HEK293 (cell line): ENCODE measurements at regions not wholly inside any gene's neighbourhood (a gene's known extent, or its start where the extent isn't known, plus 50 kb on each side); places are given as distances from the start of the nearest gene placed in this dataset.

Experiments used
- CTCF ChIA-PET: fragments of 350-600 bp; formaldehyde crosslinking; extraction: SDS; loops from one replicate; lab custom pipeline; 2021; ENCODE audit warnings: antibody characterized with exemption; lab: Yijun Ruan, JAX
- POLR2A ChIA-PET: fragments of 300-600 bp; formaldehyde crosslinking; extraction: SDS; loops from one replicate; lab custom pipeline; 2020; ENCODE audit warnings: antibody characterized with exemption, inconsistent platforms; lab: Yijun Ruan, JAX
- H3K27ac ChIP-seq: fragments of 200-500 bp; sonication (Bioruptor generic); 2 replicates; pipeline ENCODE4 v1.5.1; 2014; ENCODE audit warnings: low read depth, low read length, control low read depth, inconsistent platforms; ENCODE audit errors: extremely low read depth
- H3K36me3 ChIP-seq, 2 experiments: fragments of 200-500 bp in 1 of 2; sonication (Bioruptor generic) in 1 of 2; 1 replicate in 1 of 2; 2 replicates in 1 of 2; pipeline ENCODE4 v1.5.1; 2014 to 2017; ENCODE audit warnings: inconsistent platforms in 2 of 2, low read length in 2 of 2; ENCODE audit not compliant: control insufficient read depth in 2 of 2, insufficient read depth in 1 of 2
- H3K4me1 ChIP-seq: fragments of 200-500 bp; sonication (Bioruptor generic); 2 replicates; pipeline ENCODE4 v1.5.1; 2014; ENCODE audit warnings: mild to moderate bottlenecking, low read length, inconsistent platforms; ENCODE audit not compliant: control insufficient read depth, insufficient read depth
- H3K4me3 ChIP-seq: 2 replicates; pipeline ENCODE4 v1.5.1; 2011; ENCODE audit warnings: low read depth, mild to moderate bottlenecking, control low read depth, low read length, moderate library complexity
- H3K9me3 ChIP-seq: fragments of 200-500 bp; sonication (Bioruptor generic); 2 replicates; pipeline ENCODE4 v1.5.1; 2014; ENCODE audit warnings: low read depth, low read length, inconsistent platforms; ENCODE audit not compliant: control insufficient read depth, insufficient read depth
- GFI1B ChIP-seq: fragments of 450-650 bp; formaldehyde crosslinking; IDR thresholded peaks from 2 replicates; pipeline ENCODE4 v1.5.1; 2016; ENCODE audit warnings: missing biosample characterization, missing genetic modification characterization
- IKZF3 ChIP-seq: fragments of 450-650 bp; IDR thresholded peaks from 2 replicates; pipeline ENCODE4 v1.5.0; 2018; ENCODE audit warnings: missing biosample characterization, mild to moderate bottlenecking, missing genetic modification characterization, moderate library complexity
- KLF1 ChIP-seq: fragments of 450-650 bp; formaldehyde crosslinking; IDR thresholded peaks from 2 replicates; pipeline ENCODE4 v1.5.1; 2016; ENCODE audit warnings: missing biosample characterization, missing genetic modification characterization
- TRIM28 ChIP-seq: IDR thresholded peaks from 2 replicates; pipeline ENCODE4 v1.6.1; 2011; ENCODE audit warnings: low read length, control low read depth, borderline replicate concordance
- WT1 ChIP-seq: fragments of 450-650 bp; formaldehyde crosslinking; IDR thresholded peaks from 2 replicates; pipeline ENCODE4 v1.5.1; 2016; ENCODE audit warnings: missing biosample characterization, missing genetic modification characterization
- ZBTB7A ChIP-seq: fragments of 450-650 bp; formaldehyde crosslinking; IDR thresholded peaks from 2 replicates; pipeline ENCODE4 v1.5.1; 2016; ENCODE audit warnings: low read depth, missing biosample characterization, missing genetic modification characterization
- ZEB2 ChIP-seq: fragments of 450-650 bp; formaldehyde crosslinking; IDR thresholded peaks from 2 replicates; pipeline ENCODE4 v1.5.1; 2016; ENCODE audit warnings: missing biosample characterization, missing genetic modification characterization
- ZIC2 ChIP-seq: fragments of 450-650 bp; formaldehyde crosslinking; IDR thresholded peaks from 2 replicates; pipeline ENCODE4 v1.5.1; 2016; ENCODE audit warnings: missing biosample characterization, missing genetic modification characterization
- ZNF146 ChIP-seq: fragments of 450-650 bp; formaldehyde crosslinking; IDR thresholded peaks from 2 replicates; pipeline ENCODE4 v1.5.1; 2016; ENCODE audit warnings: missing biosample characterization, missing genetic modification characterization
- ZNF175 ChIP-seq: fragments of 450-650 bp; formaldehyde crosslinking; IDR thresholded peaks from 2 replicates; pipeline ENCODE4 v1.5.1; 2016; ENCODE audit warnings: missing biosample characterization, missing genetic modification characterization
- ZNF184 ChIP-seq: fragments of 450-650 bp; IDR thresholded peaks from 2 replicates; pipeline ENCODE4 v1.5.1; 2018; ENCODE audit warnings: missing biosample characterization, mild to moderate bottlenecking, missing genetic modification characterization
- ZNF24 ChIP-seq: fragments of 450-650 bp; formaldehyde crosslinking; IDR thresholded peaks from 2 replicates; pipeline ENCODE4 v1.5.1; 2016; ENCODE audit warnings: missing biosample characterization, missing genetic modification characterization
- ZNF311 ChIP-seq: fragments of 450-650 bp; formaldehyde crosslinking; IDR thresholded peaks from 2 replicates; pipeline ENCODE4 v1.5.1; 2017; ENCODE audit warnings: missing biosample characterization, missing genetic modification characterization, borderline replicate concordance
- ZNF473 ChIP-seq: fragments of 450-650 bp; formaldehyde crosslinking; IDR thresholded peaks from 2 replicates; pipeline ENCODE4 v1.5.1; 2017; ENCODE audit warnings: missing biosample characterization, missing genetic modification characterization
- ZNF548 ChIP-seq: fragments of 450-650 bp; formaldehyde crosslinking; IDR thresholded peaks from 2 replicates; pipeline ENCODE4 v1.5.1; 2016; ENCODE audit warnings: missing biosample characterization, missing genetic modification characterization
- ZNF560 ChIP-seq: fragments of 450-650 bp; formaldehyde crosslinking; IDR thresholded peaks from 2 replicates; pipeline ENCODE4 v1.5.1; 2017; ENCODE audit warnings: missing biosample characterization, missing genetic modification characterization, borderline replicate concordance
- ZNF571 ChIP-seq: fragments of 450-650 bp; formaldehyde crosslinking; IDR thresholded peaks from 2 replicates; pipeline ENCODE4 v1.5.0; 2017; ENCODE audit warnings: missing biosample characterization, missing genetic modification characterization
- ZNF658 ChIP-seq: fragments of 450-650 bp; formaldehyde crosslinking; IDR thresholded peaks from 2 replicates; pipeline ENCODE4; 2016; ENCODE audit warnings: missing biosample characterization, missing genetic modification characterization
- ZNF76 ChIP-seq: fragments of 450-650 bp; formaldehyde crosslinking; IDR thresholded peaks from 2 replicates; pipeline ENCODE4; 2016; ENCODE audit warnings: low read depth, missing biosample characterization, missing genetic modification characterization, borderline replicate concordance
- ZNF792 ChIP-seq: fragments of 450-650 bp; formaldehyde crosslinking; IDR thresholded peaks from 2 replicates; pipeline ENCODE4 v1.5.1; 2016; ENCODE audit warnings: missing biosample characterization, missing genetic modification characterization
- TF ChIP-seq, protein P1 (sequence below): fragments of 450-650 bp; formaldehyde crosslinking; IDR thresholded peaks from 2 replicates; pipeline ENCODE4 v1.5.1; 2016; ENCODE audit warnings: missing biosample characterization, missing genetic modification characterization
- TF ChIP-seq, protein P2 (sequence below): fragments of 450-650 bp; formaldehyde crosslinking; IDR thresholded peaks from 2 replicates; pipeline ENCODE4 v1.5.1; 2017; ENCODE audit warnings: missing biosample characterization, missing genetic modification characterization
- TF ChIP-seq, protein P3 (sequence below): fragments of 450-650 bp; formaldehyde crosslinking; IDR thresholded peaks from 2 replicates; pipeline ENCODE4 v1.5.1; 2016; ENCODE audit warnings: missing biosample characterization, missing genetic modification characterization
- TF ChIP-seq, protein P4 (sequence below): fragments of 450-650 bp; formaldehyde crosslinking; IDR thresholded peaks from 2 replicates; pipeline ENCODE4 v1.5.1; 2016; ENCODE audit warnings: missing biosample characterization, missing genetic modification characterization
- TF ChIP-seq, protein P5 (sequence below): fragments of 450-650 bp; formaldehyde crosslinking; IDR thresholded peaks from 2 replicates; pipeline ENCODE4 v1.5.1; 2016; ENCODE audit warnings: missing biosample characterization, missing genetic modification characterization, low read depth
- TF ChIP-seq, protein P6 (sequence below): fragments of 450-650 bp; formaldehyde crosslinking; IDR thresholded peaks from 2 replicates; pipeline ENCODE4 v1.5.1; 2016; ENCODE audit warnings: missing biosample characterization, missing genetic modification characterization, borderline replicate concordance

DNA sequence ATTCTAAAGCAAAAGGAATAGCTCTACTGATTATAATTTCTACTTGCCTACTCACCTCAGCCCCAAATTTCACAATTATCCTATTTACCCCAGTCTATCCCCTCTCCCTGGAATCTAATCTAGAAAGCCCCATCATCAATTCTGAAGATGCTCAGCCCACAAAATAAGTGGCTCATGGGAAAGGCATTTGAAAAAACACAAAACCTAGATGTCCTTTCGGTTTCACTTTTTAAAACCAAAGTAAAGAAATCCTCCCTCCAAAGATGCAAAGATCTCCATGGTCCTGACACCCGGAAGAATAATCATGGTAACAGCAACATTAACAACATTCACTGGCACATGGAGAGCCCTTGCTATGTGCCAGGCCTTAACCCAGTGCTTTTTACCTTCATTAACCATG, 224.8 kb downstream of the FGFR2 start:
- Histone ChIP-seq H3K36me3 (no peaks in the 10 kb centered on the region), H3K4me3 (no peak overlapping the region), H3K9me3 (no peaks in the 10 kb centered on the region), H3K4me1 (no peaks in the 10 kb centered on the region; the same call in 1 of the 2 replicates), H3K27ac (no peak overlapping the region)
- TF ChIP-seq WT1 (no peak), IKZF3 (tag by site-specific recombination) (no peak), ZNF473 (tag by site-specific recombination) (no peak), ZNF560 (no peak), ZNF548 (tag by site-specific recombination) (no peak), ZNF311 (no peak), TRIM28 (no peak), ZNF571 (no peak), ZEB2 (tag by site-specific recombination) (no peak), ZNF24 (no peak), ZIC2 (tag by site-specific recombination) (no peak), ZBTB7A (tag by site-specific recombination) (no peak), ZNF184 (tag by site-specific recombination) (no peak), ZNF146 (tag by site-specific recombination) (no peak)
- TF ChIP-seq, protein P1, sequence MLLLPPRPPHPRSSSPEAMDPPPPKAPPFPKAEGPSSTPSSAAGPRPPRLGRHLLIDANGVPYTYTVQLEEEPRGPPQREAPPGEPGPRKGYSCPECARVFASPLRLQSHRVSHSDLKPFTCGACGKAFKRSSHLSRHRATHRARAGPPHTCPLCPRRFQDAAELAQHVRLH = no peak
- TF ChIP-seq, protein P2, sequence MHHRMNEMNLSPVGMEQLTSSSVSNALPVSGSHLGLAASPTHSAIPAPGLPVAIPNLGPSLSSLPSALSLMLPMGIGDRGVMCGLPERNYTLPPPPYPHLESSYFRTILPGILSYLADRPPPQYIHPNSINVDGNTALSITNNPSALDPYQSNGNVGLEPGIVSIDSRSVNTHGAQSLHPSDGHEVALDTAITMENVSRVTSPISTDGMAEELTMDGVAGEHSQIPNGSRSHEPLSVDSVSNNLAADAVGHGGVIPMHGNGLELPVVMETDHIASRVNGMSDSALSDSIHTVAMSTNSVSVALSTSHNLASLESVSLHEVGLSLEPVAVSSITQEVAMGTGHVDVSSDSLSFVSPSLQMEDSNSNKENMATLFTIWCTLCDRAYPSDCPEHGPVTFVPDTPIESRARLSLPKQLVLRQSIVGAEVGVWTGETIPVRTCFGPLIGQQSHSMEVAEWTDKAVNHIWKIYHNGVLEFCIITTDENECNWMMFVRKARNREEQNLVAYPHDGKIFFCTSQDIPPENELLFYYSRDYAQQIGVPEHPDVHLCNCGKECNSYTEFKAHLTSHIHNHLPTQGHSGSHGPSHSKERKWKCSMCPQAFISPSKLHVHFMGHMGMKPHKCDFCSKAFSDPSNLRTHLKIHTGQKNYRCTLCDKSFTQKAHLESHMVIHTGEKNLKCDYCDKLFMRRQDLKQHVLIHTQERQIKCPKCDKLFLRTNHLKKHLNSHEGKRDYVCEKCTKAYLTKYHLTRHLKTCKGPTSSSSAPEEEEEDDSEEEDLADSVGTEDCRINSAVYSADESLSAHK (tag by site-specific recombination) = no peak
- TF ChIP-seq, protein P3, sequence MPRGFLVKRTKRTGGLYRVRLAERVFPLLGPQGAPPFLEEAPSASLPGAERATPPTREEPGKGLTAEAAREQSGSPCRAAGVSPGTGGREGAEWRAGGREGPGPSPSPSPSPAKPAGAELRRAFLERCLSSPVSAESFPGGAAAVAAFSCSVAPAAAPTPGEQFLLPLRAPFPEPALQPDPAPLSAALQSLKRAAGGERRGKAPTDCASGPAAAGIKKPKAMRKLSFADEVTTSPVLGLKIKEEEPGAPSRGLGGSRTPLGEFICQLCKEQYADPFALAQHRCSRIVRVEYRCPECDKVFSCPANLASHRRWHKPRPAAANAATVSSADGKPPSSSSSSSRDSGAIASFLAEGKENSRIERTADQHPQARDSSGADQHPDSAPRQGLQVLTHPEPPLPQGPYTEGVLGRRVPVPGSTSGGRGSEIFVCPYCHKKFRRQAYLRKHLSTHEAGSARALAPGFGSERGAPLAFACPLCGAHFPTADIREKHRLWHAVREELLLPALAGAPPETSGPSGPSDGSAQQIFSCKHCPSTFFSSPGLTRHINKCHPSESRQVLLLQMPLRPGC (tag by site-specific recombination) = no peak
- ChIA-PET POLR2A (no interaction called here), CTCF (interaction anchor here (0.8 kb wide), 1 partner anchor 425 kb away, joined by 3 read pairs; no protein-coding TSS in a partner anchor)

DNA sequence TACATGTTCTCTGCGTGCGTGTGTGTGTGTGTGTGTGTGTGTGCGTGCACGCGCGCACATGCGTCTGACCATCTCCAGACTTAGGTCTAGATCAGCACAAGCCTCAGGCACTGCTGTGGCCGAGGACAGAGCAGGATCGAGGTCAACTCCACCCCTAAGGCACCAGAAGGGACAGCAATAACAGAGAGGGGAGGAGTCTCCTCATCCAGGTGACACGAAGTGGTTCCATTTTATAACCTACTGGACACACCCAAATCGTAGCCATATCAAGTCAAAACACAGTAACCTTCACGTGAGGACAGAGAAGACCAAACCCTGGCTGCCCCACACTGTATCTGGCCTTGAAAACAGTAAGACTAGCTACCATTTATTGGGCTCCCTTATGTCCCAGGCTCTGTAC, 224.1 kb downstream of the FGFR2 start:
- Histone ChIP-seq H3K27ac (no peak overlapping the region), H3K9me3 (no peaks in the 10 kb centered on the region), H3K36me3 (no peaks in the 10 kb centered on the region), H3K4me1 (no peaks in the 10 kb centered on the region; the same call in 1 of the 2 replicates), H3K4me3 (no peak overlapping the region)
- ChIA-PET CTCF (no interaction called here), POLR2A (no interaction called here)
- TF ChIP-seq ZNF548 (tag by site-specific recombination) (no peak), ZNF175 (tag by site-specific recombination) (no peak), GFI1B (tag by site-specific recombination) (no peak), ZNF792 (tag by site-specific recombination) (no peak), KLF1 (tag by site-specific recombination) (no peak), ZNF76 (no peak), ZNF658 (tag by site-specific recombination) (no peak)
- TF ChIP-seq, protein P4, sequence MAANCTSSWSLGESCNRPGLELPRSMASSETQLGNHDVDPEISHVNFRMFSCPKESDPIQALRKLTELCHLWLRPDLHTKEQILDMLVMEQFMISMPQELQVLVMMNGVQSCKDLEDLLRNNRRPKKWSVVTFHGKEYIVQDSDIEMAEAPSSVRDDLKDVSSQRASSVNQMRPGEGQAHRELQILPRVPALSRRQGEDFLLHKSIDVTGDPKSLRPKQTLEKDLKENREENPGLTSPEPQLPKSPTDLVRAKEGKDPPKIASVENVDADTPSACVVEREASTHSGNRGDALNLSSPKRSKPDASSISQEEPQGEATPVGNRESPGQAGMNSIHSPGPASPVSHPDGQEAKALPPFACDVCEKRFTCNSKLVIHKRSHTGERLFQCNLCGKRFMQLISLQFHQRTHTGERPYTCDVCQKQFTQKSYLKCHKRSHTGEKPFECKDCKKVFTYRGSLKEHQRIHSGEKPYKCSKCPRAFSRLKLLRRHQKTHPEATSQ = no peak
- TF ChIP-seq, protein P5, sequence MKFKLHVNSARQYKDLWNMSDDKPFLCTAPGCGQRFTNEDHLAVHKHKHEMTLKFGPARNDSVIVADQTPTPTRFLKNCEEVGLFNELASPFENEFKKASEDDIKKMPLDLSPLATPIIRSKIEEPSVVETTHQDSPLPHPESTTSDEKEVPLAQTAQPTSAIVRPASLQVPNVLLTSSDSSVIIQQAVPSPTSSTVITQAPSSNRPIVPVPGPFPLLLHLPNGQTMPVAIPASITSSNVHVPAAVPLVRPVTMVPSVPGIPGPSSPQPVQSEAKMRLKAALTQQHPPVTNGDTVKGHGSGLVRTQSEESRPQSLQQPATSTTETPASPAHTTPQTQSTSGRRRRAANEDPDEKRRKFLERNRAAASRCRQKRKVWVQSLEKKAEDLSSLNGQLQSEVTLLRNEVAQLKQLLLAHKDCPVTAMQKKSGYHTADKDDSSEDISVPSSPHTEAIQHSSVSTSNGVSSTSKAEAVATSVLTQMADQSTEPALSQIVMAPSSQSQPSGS (tag by site-specific recombination) = no peak
- TF ChIP-seq, protein P6, sequence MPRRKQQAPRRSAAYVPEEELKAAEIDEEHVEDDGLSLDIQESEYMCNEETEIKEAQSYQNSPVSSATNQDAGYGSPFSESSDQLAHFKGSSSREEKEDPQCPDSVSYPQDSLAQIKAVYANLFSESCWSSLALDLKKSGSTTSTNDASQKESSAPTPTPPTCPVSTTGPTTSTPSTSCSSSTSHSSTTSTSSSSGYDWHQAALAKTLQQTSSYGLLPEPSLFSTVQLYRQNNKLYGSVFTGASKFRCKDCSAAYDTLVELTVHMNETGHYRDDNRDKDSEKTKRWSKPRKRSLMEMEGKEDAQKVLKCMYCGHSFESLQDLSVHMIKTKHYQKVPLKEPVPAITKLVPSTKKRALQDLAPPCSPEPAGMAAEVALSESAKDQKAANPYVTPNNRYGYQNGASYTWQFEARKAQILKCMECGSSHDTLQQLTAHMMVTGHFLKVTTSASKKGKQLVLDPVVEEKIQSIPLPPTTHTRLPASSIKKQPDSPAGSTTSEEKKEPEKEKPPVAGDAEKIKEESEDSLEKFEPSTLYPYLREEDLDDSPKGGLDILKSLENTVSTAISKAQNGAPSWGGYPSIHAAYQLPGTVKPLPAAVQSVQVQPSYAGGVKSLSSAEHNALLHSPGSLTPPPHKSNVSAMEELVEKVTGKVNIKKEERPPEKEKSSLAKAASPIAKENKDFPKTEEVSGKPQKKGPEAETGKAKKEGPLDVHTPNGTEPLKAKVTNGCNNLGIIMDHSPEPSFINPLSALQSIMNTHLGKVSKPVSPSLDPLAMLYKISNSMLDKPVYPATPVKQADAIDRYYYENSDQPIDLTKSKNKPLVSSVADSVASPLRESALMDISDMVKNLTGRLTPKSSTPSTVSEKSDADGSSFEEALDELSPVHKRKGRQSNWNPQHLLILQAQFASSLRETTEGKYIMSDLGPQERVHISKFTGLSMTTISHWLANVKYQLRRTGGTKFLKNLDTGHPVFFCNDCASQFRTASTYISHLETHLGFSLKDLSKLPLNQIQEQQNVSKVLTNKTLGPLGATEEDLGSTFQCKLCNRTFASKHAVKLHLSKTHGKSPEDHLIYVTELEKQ = no peak
